ENCODE measurements at regions not wholly inside any gene's neighbourhood (a gene's known extent, or its start where the extent isn't known, plus 50 kb on each side); places are given as distances from the start of the nearest gene placed in this dataset.

- no peak for TF ChIP-seq ZNF274 (IDR thresholded peaks at IDR 0.05; ENCODE audit: low read depth, low read length)
- TF ChIP-seq YY1 (IDR thresholded peaks at IDR 0.05; ENCODE audit: insufficient read depth, insufficient read length), result no peak
- no peak for TF ChIP-seq SUZ12 (IDR thresholded peaks at IDR 0.05; ENCODE audit: extremely low read depth, insufficient read depth, insufficient read length)
These were observed 391.2 kb downstream of the CBLN2 start for GRCh38 chr18:72152935-72153334.
